ENCODE measurements at regions not wholly inside any gene's neighbourhood (a gene's known extent, or its start where the extent isn't known, plus 50 kb on each side); places are given as distances from the start of the nearest gene placed in this dataset.

DNA sequence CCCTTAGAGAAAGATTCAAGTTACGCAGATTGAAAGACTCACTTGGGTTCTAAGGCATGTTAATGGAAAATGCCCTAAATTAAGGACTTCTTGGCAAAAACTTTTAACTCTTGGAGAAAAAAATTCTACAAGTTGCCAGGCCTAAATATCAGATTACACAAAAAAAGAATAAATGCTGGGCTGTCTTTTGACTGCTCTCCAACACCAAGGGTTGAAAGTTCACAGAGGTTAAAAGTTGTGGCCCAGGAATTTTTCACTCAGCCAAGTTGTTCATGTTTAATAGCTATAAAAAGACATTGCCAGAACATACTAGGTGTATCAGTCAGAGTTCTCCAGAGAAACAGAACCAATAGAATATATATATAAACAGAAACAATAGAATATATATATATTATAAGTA lies 204.3 kb upstream of the ADRA1D start:
- Histone ChIP-seq H3K9ac (ENCODE audit: low read length) (no peak overlapping the region), H3K79me2 (ENCODE audit: insufficient read depth, low read length) (no peaks in the 10 kb centered on the region), H4K20me1 (ENCODE audit: insufficient read depth) (no peaks in the 10 kb centered on the region), H3K4me2 (ENCODE audit: low read length) (no peak overlapping the region), H3K27ac (ENCODE audit: low read depth, low read length) (no peak overlapping the region), H3K9me2 (ENCODE audit: insufficient read depth) (no peaks in the 10 kb centered on the region), H2AFZ (ENCODE audit: low read depth, low read length, poor library complexity, severe bottlenecking) (no peak overlapping the region), H3K27me3 (ENCODE audit: insufficient read depth, low read length) (no peaks in the 10 kb centered on the region), H3K9me3 (ENCODE audit: control insufficient read depth in 1 of 2, insufficient read depth in 1 of 2, low read depth in 1 of 2, low read length in 2 of 2) (no peaks in the 10 kb centered on the region), H3K4me1 (ENCODE audit: control insufficient read depth in 1 of 2, insufficient read depth in 2 of 2, low read length in 2 of 2) (peaks cover 22 to 49% of the 10 kb centered on the region in 2 experiments; a peak in 3 of 4 replicates), H3K36me3 (ENCODE audit: control insufficient read depth in 1 of 2, insufficient read depth in 2 of 2, low read length in 2 of 2) (no peaks in the 10 kb centered on the region), H3K4me3 (replicated peaks in 1 of 2; ENCODE audit: low read depth in 1 of 2, low read length in 2 of 2) (no peak overlapping the region)
- TF ChIP-seq CTCF (IDR thresholded peaks at IDR 0.05 in 2 of 3, conservative IDR thresholded peaks at IDR 0.05 in 1 of 3; ENCODE audit: borderline replicate concordance in 1 of 3, insufficient read depth in 1 of 3, low read depth in 2 of 3, low read length in 2 of 3): no peak
- TF ChIP-seq, protein P1, sequence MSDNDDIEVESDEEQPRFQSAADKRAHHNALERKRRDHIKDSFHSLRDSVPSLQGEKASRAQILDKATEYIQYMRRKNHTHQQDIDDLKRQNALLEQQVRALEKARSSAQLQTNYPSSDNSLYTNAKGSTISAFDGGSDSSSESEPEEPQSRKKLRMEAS (IDR thresholded peaks at IDR 0.05): no peak
- TF ChIP-seq POLR2AphosphoS5 (IDR thresholded peaks at IDR 0.05; ENCODE audit: low read depth, low read length): no peak
- TF ChIP-seq EZH2 (IDR thresholded peaks at IDR 0.05): no peak
- no peak for TF ChIP-seq ZNF274 (IDR thresholded peaks at IDR 0.05; ENCODE audit: low read depth, low read length)
- TF ChIP-seq, protein P2, sequence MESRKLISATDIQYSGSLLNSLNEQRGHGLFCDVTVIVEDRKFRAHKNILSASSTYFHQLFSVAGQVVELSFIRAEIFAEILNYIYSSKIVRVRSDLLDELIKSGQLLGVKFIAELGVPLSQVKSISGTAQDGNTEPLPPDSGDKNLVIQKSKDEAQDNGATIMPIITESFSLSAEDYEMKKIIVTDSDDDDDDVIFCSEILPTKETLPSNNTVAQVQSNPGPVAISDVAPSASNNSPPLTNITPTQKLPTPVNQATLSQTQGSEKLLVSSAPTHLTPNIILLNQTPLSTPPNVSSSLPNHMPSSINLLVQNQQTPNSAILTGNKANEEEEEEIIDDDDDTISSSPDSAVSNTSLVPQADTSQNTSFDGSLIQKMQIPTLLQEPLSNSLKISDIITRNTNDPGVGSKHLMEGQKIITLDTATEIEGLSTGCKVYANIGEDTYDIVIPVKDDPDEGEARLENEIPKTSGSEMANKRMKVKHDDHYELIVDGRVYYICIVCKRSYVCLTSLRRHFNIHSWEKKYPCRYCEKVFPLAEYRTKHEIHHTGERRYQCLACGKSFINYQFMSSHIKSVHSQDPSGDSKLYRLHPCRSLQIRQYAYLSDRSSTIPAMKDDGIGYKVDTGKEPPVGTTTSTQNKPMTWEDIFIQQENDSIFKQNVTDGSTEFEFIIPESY (IDR thresholded peaks at IDR 0.05; ENCODE audit: extremely low read depth, insufficient replicate concordance, low read length): no peak
- TF ChIP-seq EGR1 (IDR thresholded peaks at IDR 0.05; ENCODE audit: low read depth): no peak
- no peak for TF ChIP-seq JUND (IDR thresholded peaks at IDR 0.05)
- TF ChIP-seq CEBPB (IDR thresholded peaks at IDR 0.05; ENCODE audit: low read depth): no peak
- no peak for TF ChIP-seq REST (IDR thresholded peaks at IDR 0.05; ENCODE audit: low read depth)
- TF ChIP-seq RAD21 (IDR thresholded peaks at IDR 0.05; ENCODE audit: low read depth): no peak
- TF ChIP-seq YY1 (IDR thresholded peaks at IDR 0.05; ENCODE audit: extremely low read depth, insufficient replicate concordance, low read depth, low read length): no peak
- DNase-seq (ENCODE audit: low read depth, low spot score) (no peak), ATAC-seq (no peak)
- intact Hi-C loops (cut with micrococcal nuclease): no loop called here
- CTCF ChIA-PET: no interaction called here
- POLR2A ChIA-PET: no interaction called here
- BruUV-seq (replicated peaks): no TSS peak
- RAD21 ChIA-PET (ENCODE audit: low non-redundant PET in 1 of 2, low total read pairs in 2 of 2, uncharacterized antibody in 2 of 2, unreplicated experiment in 2 of 2): no interaction called here
